ENCODE measurements at regions not wholly inside any gene's neighbourhood (a gene's known extent, or its start where the extent isn't known, plus 50 kb on each side); places are given as distances from the start of the nearest gene placed in this dataset.

DNA sequence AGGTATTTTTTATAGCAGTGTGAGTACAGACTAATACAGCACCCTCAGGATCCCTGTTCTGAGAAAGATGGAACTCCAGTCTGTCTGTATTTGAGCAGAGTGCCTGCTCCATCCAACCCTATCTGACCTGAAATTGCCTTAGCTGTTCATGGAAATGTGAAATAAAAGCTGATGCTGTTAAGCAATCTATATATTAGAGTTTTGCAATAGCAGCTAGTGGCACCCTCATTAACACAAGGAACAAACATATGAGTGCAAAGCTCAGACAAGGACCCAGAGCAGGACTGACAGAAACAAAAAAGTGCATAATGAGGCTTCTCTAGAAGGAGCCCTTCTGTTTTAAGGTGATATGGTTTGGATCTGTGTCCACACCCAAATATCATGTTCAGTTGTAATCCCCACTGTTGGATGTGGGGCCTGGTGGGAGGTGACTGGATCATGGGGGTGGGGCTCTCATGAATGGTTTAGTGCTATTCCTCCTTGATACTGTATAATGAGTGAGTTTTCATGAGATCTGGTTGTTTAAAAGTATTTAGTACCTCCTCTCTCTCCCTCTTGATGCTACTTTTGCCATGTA is 272.9 kb upstream of the KLF3 start:
- TF ChIP-seq, protein P1, sequence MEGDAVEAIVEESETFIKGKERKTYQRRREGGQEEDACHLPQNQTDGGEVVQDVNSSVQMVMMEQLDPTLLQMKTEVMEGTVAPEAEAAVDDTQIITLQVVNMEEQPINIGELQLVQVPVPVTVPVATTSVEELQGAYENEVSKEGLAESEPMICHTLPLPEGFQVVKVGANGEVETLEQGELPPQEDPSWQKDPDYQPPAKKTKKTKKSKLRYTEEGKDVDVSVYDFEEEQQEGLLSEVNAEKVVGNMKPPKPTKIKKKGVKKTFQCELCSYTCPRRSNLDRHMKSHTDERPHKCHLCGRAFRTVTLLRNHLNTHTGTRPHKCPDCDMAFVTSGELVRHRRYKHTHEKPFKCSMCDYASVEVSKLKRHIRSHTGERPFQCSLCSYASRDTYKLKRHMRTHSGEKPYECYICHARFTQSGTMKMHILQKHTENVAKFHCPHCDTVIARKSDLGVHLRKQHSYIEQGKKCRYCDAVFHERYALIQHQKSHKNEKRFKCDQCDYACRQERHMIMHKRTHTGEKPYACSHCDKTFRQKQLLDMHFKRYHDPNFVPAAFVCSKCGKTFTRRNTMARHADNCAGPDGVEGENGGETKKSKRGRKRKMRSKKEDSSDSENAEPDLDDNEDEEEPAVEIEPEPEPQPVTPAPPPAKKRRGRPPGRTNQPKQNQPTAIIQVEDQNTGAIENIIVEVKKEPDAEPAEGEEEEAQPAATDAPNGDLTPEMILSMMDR (IDR thresholded peaks at IDR 0.05; ENCODE audit: low read length), result no peak
- no peak for TF ChIP-seq EZH2 (IDR thresholded peaks at IDR 0.05; ENCODE audit: borderline replicate concordance, low read length)

Measured in OCI-LY1 (cell line).